Panc1 (cell line): ENCODE measurements at regions not wholly inside any gene's neighbourhood (a gene's known extent, or its start where the extent isn't known, plus 50 kb on each side); places are given as distances from the start of the nearest gene placed in this dataset.

ENCODE experiments used
- ATAC-seq: fragments of 200-7000 bp; cut with Tn5 transposase; 2 replicates; pipeline ENCODE4 v1.9.1; 2020; ENCODE audit warnings: mild to moderate bottlenecking, moderate library complexity
- BruUV-seq: library from RNA; stranded (reverse); fragments of 400-500 nt; replicated peaks from 2 replicates; lab custom pipeline; 2021; lab: Mats Ljungman, UMichigan
- CTCF ChIA-PET: fragments of 300-600 bp; sonication (Branson Sonifier 250); formaldehyde crosslinking; loops from one replicate; lab custom pipeline; 2022; ENCODE audit warnings: antibody characterized with exemption; lab: Charles Lee
- POLR2A ChIA-PET: fragments of 300-600 bp; sonication (Branson Sonifier 250); formaldehyde crosslinking; loops from one replicate; lab custom pipeline; 2022; ENCODE audit warnings: antibody characterized with exemption; lab: Charles Lee
- DNase-seq: peaks from one replicate; pipeline ENCODE4 v3.0.0-alpha.2; 2010; ENCODE audit warnings: low read depth, low spot score
- H3K27ac ChIP-seq: 2 replicates; pipeline ENCODE4 v1.5.1; 2011; ENCODE audit warnings: mild to moderate bottlenecking, low read length, inconsistent platforms
- H3K27me3 ChIP-seq: fragments of 200-500 bp; sonication (Bioruptor generic); 2 replicates; pipeline ENCODE4 v1.6.0; 2014; ENCODE audit warnings: low read length, inconsistent platforms; ENCODE audit not compliant: control insufficient read depth, insufficient read depth
- H3K36me3 ChIP-seq: fragments of 200-500 bp; sonication (Bioruptor generic); 2 replicates; pipeline ENCODE4 v1.5.1; 2014; ENCODE audit warnings: inconsistent platforms, mild to moderate bottlenecking, low read length, moderate library complexity; ENCODE audit not compliant: control insufficient read depth, insufficient read depth
- H3K4me1 ChIP-seq: 2 replicates; pipeline ENCODE4 v1.5.1; 2011; ENCODE audit warnings: inconsistent platforms, mild to moderate bottlenecking, low read length, moderate library complexity; ENCODE audit not compliant: control insufficient read depth, insufficient read depth
- H3K4me3 ChIP-seq, 2 experiments: 2 replicates each; pipeline ENCODE4 v1.5.1; 2011 to 2012; ENCODE audit warnings: low read depth in 2 of 2, low read length in 2 of 2, mild to moderate bottlenecking in 2 of 2, inconsistent platforms in 1 of 2, moderate library complexity in 1 of 2
- H3K9me3 ChIP-seq: fragments of 200-500 bp; sonication (Bioruptor generic); 2 replicates; pipeline ENCODE4 v1.5.1; 2014; ENCODE audit warnings: low read depth, mild to moderate bottlenecking, inconsistent platforms, low read length, moderate library complexity; ENCODE audit not compliant: control insufficient read depth, insufficient read depth
- POLR2AphosphoS5 ChIP-seq: IDR thresholded peaks from 2 replicates; pipeline ENCODE4 v1.6.1; 2012; ENCODE audit warnings: mild to moderate bottlenecking, low read depth, low read length, moderate library complexity
- SIN3A ChIP-seq: IDR thresholded peaks from 2 replicates; pipeline ENCODE4 v1.6.1; 2012; ENCODE audit warnings: low read depth, mild to moderate bottlenecking, low read length, moderate library complexity, borderline replicate concordance; ENCODE audit not compliant: insufficient read depth
- TCF7L2 ChIP-seq: IDR thresholded peaks from 2 replicates; pipeline ENCODE4 v1.6.1; 2011; ENCODE audit warnings: mild to moderate bottlenecking, low read depth, low read length, inconsistent platforms
- in situ Hi-C: cut with HindIII; loops from 2 replicates; pipeline ENCODE4 v1.10.0; 2016; ENCODE audit warnings: low sequenced_read_pairs, low pct_unique_long_range_greater_than_20kb
- intact Hi-C: fragments of 100-400 bp; cut with micrococcal nuclease; formaldehyde crosslinking; loops from one replicate; pipeline ENCODE4 v1.10.0; 2022; ENCODE audit not compliant: unreplicated experiment
- TF ChIP-seq, protein P1 (sequence below): fragments of 450-650 bp; IDR thresholded peaks from 2 replicates; pipeline ENCODE4 v1.5.1; 2017; ENCODE audit warnings: mild to moderate bottlenecking
- TF ChIP-seq, protein P2 (sequence below), 2 experiments: IDR thresholded peaks; 2 replicates each; pipeline ENCODE4 v1.6.1; 2011 to 2012; ENCODE audit warnings: low read depth in 2 of 2, control low read depth in 1 of 2, low read length in 1 of 2, mild to moderate bottlenecking in 1 of 2, moderate library complexity in 1 of 2; ENCODE audit not compliant: insufficient read depth in 1 of 2

DNA sequence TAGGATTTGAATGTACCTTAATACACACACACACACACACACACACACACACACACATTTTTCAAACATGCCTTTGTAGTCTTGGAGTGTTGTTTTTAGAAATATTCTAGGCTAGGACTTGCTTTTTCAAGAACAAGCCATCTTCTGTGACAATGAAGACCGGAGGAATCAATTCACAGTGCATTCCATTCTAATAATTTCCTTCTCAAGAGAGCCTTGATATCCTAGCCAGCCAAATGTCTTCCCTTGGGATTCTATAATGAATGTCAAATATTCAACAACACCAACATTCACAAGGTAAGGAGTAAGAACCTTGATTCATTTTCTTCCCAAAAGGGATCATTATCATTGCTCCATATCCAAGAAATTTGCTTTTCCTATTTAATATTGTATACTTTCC is 180.3 kb downstream of the SLITRK1 start:
- in situ Hi-C loops, result no loop called here
- no peak for ATAC-seq

DNA sequence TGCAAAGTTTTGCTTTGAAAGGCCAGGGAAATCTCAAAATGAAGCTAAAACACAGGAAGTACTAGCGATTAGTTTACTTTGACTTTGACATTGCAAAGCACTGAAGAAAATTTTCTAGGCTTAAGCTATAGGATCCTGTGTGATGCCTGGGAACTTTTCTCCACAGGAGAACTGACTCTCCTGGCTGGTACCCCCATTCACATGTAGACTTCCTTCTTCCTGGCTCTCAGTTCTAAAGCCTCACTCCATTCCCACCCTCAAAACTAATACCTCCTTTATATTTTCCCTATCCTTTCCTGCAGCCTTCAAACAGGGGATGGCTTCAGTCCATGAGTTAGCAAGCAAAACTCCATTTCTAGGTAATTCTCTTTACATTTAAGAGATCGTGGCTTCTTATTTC is 189.5 kb downstream of the SLITRK1 start:
- no peak overlapping the region for H3K27ac ChIP-seq
- H3K36me3 ChIP-seq, result no peaks in the 10 kb centered on the region
- no peaks in the 10 kb centered on the region for H3K9me3 ChIP-seq
- intact Hi-C loops, result no loop called here
- ChIA-PET CTCF (no interaction called here), POLR2A (no interaction called here)
- no peak for ATAC-seq
- no peaks in the 10 kb centered on the region for H3K4me1 ChIP-seq
- no peak overlapping the region for H3K4me3 ChIP-seq
- DNase-seq, result no peak
- TF ChIP-seq SIN3A, result no peak
- TF ChIP-seq POLR2AphosphoS5, result no peak
- TF ChIP-seq, protein P1, sequence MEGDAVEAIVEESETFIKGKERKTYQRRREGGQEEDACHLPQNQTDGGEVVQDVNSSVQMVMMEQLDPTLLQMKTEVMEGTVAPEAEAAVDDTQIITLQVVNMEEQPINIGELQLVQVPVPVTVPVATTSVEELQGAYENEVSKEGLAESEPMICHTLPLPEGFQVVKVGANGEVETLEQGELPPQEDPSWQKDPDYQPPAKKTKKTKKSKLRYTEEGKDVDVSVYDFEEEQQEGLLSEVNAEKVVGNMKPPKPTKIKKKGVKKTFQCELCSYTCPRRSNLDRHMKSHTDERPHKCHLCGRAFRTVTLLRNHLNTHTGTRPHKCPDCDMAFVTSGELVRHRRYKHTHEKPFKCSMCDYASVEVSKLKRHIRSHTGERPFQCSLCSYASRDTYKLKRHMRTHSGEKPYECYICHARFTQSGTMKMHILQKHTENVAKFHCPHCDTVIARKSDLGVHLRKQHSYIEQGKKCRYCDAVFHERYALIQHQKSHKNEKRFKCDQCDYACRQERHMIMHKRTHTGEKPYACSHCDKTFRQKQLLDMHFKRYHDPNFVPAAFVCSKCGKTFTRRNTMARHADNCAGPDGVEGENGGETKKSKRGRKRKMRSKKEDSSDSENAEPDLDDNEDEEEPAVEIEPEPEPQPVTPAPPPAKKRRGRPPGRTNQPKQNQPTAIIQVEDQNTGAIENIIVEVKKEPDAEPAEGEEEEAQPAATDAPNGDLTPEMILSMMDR, result no peak
- TF ChIP-seq, protein P2, sequence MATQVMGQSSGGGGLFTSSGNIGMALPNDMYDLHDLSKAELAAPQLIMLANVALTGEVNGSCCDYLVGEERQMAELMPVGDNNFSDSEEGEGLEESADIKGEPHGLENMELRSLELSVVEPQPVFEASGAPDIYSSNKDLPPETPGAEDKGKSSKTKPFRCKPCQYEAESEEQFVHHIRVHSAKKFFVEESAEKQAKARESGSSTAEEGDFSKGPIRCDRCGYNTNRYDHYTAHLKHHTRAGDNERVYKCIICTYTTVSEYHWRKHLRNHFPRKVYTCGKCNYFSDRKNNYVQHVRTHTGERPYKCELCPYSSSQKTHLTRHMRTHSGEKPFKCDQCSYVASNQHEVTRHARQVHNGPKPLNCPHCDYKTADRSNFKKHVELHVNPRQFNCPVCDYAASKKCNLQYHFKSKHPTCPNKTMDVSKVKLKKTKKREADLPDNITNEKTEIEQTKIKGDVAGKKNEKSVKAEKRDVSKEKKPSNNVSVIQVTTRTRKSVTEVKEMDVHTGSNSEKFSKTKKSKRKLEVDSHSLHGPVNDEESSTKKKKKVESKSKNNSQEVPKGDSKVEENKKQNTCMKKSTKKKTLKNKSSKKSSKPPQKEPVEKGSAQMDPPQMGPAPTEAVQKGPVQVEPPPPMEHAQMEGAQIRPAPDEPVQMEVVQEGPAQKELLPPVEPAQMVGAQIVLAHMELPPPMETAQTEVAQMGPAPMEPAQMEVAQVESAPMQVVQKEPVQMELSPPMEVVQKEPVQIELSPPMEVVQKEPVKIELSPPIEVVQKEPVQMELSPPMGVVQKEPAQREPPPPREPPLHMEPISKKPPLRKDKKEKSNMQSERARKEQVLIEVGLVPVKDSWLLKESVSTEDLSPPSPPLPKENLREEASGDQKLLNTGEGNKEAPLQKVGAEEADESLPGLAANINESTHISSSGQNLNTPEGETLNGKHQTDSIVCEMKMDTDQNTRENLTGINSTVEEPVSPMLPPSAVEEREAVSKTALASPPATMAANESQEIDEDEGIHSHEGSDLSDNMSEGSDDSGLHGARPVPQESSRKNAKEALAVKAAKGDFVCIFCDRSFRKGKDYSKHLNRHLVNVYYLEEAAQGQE (IDR thresholded peaks at IDR 0.05; ENCODE audit: insufficient read depth in 1 of 2, low read depth in 2 of 2, low read length in 1 of 2), result no peak
- no peak for TF ChIP-seq TCF7L2
- no TSS peak for BruUV-seq
- H3K27me3 ChIP-seq, result no peaks in the 10 kb centered on the region
- in situ Hi-C loops, result no loop called here

More for the DNA sequence above, 180.3 kb downstream of the SLITRK1 start:
- H3K4me1 ChIP-seq, result no peaks in the 10 kb centered on the region
- ChIA-PET CTCF (no interaction called here), POLR2A (no interaction called here)
- no peak overlapping the region for H3K27ac ChIP-seq
- no peak for DNase-seq
- H3K9me3 ChIP-seq, result no peaks in the 10 kb centered on the region
- TF ChIP-seq, protein P2 (IDR thresholded peaks at IDR 0.05; ENCODE audit: insufficient read depth in 1 of 2, low read depth in 2 of 2, low read length in 1 of 2), result no peak
- TF ChIP-seq, protein P1, result no peak
- H3K4me3 ChIP-seq, result no peak overlapping the region
- no peaks in the 10 kb centered on the region for H3K36me3 ChIP-seq
- BruUV-seq, result no TSS peak
- intact Hi-C loops, result no loop called here
- no peaks in the 10 kb centered on the region for H3K27me3 ChIP-seq
